ENCODE measurements at regions not wholly inside any gene's neighbourhood (a gene's known extent, or its start where the extent isn't known, plus 50 kb on each side); places are given as distances from the start of the nearest gene placed in this dataset.

- TF ChIP-seq, protein P1, sequence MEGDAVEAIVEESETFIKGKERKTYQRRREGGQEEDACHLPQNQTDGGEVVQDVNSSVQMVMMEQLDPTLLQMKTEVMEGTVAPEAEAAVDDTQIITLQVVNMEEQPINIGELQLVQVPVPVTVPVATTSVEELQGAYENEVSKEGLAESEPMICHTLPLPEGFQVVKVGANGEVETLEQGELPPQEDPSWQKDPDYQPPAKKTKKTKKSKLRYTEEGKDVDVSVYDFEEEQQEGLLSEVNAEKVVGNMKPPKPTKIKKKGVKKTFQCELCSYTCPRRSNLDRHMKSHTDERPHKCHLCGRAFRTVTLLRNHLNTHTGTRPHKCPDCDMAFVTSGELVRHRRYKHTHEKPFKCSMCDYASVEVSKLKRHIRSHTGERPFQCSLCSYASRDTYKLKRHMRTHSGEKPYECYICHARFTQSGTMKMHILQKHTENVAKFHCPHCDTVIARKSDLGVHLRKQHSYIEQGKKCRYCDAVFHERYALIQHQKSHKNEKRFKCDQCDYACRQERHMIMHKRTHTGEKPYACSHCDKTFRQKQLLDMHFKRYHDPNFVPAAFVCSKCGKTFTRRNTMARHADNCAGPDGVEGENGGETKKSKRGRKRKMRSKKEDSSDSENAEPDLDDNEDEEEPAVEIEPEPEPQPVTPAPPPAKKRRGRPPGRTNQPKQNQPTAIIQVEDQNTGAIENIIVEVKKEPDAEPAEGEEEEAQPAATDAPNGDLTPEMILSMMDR (IDR thresholded peaks at IDR 0.05; ENCODE audit: poor library complexity) = no peak
- TF ChIP-seq EZH2 (IDR thresholded peaks at IDR 0.05; ENCODE audit: borderline replicate concordance) = no peak
- no peak for TF ChIP-seq EZH2phosphoT487 (IDR thresholded peaks at IDR 0.05; ENCODE audit: low read depth, severe bottlenecking, unreplicated experiment)
These were observed 139.0 kb upstream of the ACTBL2 start for GRCh38 chr5:57621624-57622023.

Data from hepatocyte (in vitro differentiated cells).